ENCODE measurements at regions not wholly inside any gene's neighbourhood (a gene's known extent, or its start where the extent isn't known, plus 50 kb on each side); places are given as distances from the start of the nearest gene placed in this dataset.

- H3K27ac ChIP-seq: no peak overlapping the region
- no peak for DNase-seq (ENCODE audit: low spot score)
- no peaks in the 10 kb centered on the region for H3K9me3 ChIP-seq (ENCODE audit: low read depth)
- H2AFZ ChIP-seq: no peak overlapping the region
- no peaks in the 10 kb centered on the region for H4K20me1 ChIP-seq (ENCODE audit: insufficient read depth, poor library complexity, severe bottlenecking)
- H3K9me2 ChIP-seq (replicated peaks; ENCODE audit: insufficient read depth): no peaks in the 10 kb centered on the region
- WGBS (ENCODE audit: low lambda C conversion rate, missing lambda C conversion rate): 90% methylated on average over 1 of the region's 1 CpG
- TF ChIP-seq CTCF (IDR thresholded peaks at IDR 0.05; ENCODE audit: poor library complexity) (no peak), EZH2 (IDR thresholded peaks at IDR 0.05; ENCODE audit: borderline replicate concordance) (no peak), EZH2phosphoT487 (IDR thresholded peaks at IDR 0.05; ENCODE audit: low read depth, severe bottlenecking, unreplicated experiment) (no peak)
- H3K4me2 ChIP-seq: no peak overlapping the region
- no peaks in the 10 kb centered on the region for H3K79me2 ChIP-seq
- H3K36me3 ChIP-seq (replicated peaks; ENCODE audit: insufficient read depth, low read depth): no peaks in the 10 kb centered on the region
- no peaks in the 10 kb centered on the region for H3K4me1 ChIP-seq (ENCODE audit: insufficient read depth)
- H3K4me3 ChIP-seq: no peak overlapping the region
- H3K27me3 ChIP-seq: no peaks in the 10 kb centered on the region
These were observed 88.2 kb upstream of the ANKRD1 start for GRCh38 chr10:91009121-91009520.

- no peaks in the 10 kb centered on the region for H3K4me1 ChIP-seq (ENCODE audit: insufficient read depth)
- no peak for DNase-seq (ENCODE audit: low spot score)
- H3K9me2 ChIP-seq (replicated peaks; ENCODE audit: insufficient read depth): no peaks in the 10 kb centered on the region
- no peak overlapping the region for H3K27ac ChIP-seq
- H4K20me1 ChIP-seq (ENCODE audit: insufficient read depth, poor library complexity, severe bottlenecking): no peaks in the 10 kb centered on the region
- WGBS (ENCODE audit: low lambda C conversion rate, missing lambda C conversion rate): 71% methylated on average over 3 of the region's 3 CpGs
- no peaks in the 10 kb centered on the region for H3K36me3 ChIP-seq (replicated peaks; ENCODE audit: insufficient read depth, low read depth)
- H3K4me2 ChIP-seq: no peak overlapping the region
- H2AFZ ChIP-seq: no peak overlapping the region
- no peaks in the 10 kb centered on the region for H3K27me3 ChIP-seq
- no peak overlapping the region for H3K4me3 ChIP-seq
- TF ChIP-seq EZH2phosphoT487 (IDR thresholded peaks at IDR 0.05; ENCODE audit: low read depth, severe bottlenecking, unreplicated experiment) (no peak), CTCF (IDR thresholded peaks at IDR 0.05; ENCODE audit: poor library complexity) (no peak), EZH2 (IDR thresholded peaks at IDR 0.05; ENCODE audit: borderline replicate concordance) (no peak)
- H3K9me3 ChIP-seq (ENCODE audit: low read depth): no peaks in the 10 kb centered on the region
- no peaks in the 10 kb centered on the region for H3K79me2 ChIP-seq
These were observed 90.1 kb upstream of the ANKRD1 start for GRCh38 chr10:91010952-91011351.

GRCh38 chr10:91012502-91012901, 91.6 kb upstream of the ANKRD1 start:
- H3K9me2 ChIP-seq (replicated peaks; ENCODE audit: insufficient read depth): no peaks in the 10 kb centered on the region
- TF ChIP-seq EZH2phosphoT487 (IDR thresholded peaks at IDR 0.05; ENCODE audit: low read depth, severe bottlenecking, unreplicated experiment) (no peak), EZH2 (IDR thresholded peaks at IDR 0.05; ENCODE audit: borderline replicate concordance) (no peak), CTCF (IDR thresholded peaks at IDR 0.05; ENCODE audit: poor library complexity) (no peak)
- no peaks in the 10 kb centered on the region for H3K27me3 ChIP-seq
- no peaks in the 10 kb centered on the region for H3K79me2 ChIP-seq
- DNase-seq (ENCODE audit: low spot score): no peak
- WGBS (ENCODE audit: low lambda C conversion rate, missing lambda C conversion rate): 97% methylated on average over 4 of the region's 4 CpGs
- no peaks in the 10 kb centered on the region for H3K9me3 ChIP-seq (ENCODE audit: low read depth)
- no peak overlapping the region for H3K4me3 ChIP-seq
- no peaks in the 10 kb centered on the region for H4K20me1 ChIP-seq (ENCODE audit: insufficient read depth, poor library complexity, severe bottlenecking)
- no peaks in the 10 kb centered on the region for H3K36me3 ChIP-seq (replicated peaks; ENCODE audit: insufficient read depth, low read depth)
- H3K4me1 ChIP-seq (ENCODE audit: insufficient read depth): no peaks in the 10 kb centered on the region
- H2AFZ ChIP-seq: no peak overlapping the region
- H3K4me2 ChIP-seq: no peak overlapping the region
- no peak overlapping the region for H3K27ac ChIP-seq

- 54% methylated on average over 1 of the region's 1 CpG for WGBS (ENCODE audit: low lambda C conversion rate, missing lambda C conversion rate)
- H3K9me2 ChIP-seq (replicated peaks; ENCODE audit: insufficient read depth): no peaks in the 10 kb centered on the region
- H2AFZ ChIP-seq: no peak overlapping the region
- H3K79me2 ChIP-seq: no peaks in the 10 kb centered on the region
- H3K36me3 ChIP-seq (replicated peaks; ENCODE audit: insufficient read depth, low read depth): no peaks in the 10 kb centered on the region
- H3K4me1 ChIP-seq (ENCODE audit: insufficient read depth): no peaks in the 10 kb centered on the region
- TF ChIP-seq CTCF (IDR thresholded peaks at IDR 0.05; ENCODE audit: poor library complexity) (no peak), EZH2phosphoT487 (IDR thresholded peaks at IDR 0.05; ENCODE audit: low read depth, severe bottlenecking, unreplicated experiment) (no peak), EZH2 (IDR thresholded peaks at IDR 0.05; ENCODE audit: borderline replicate concordance) (no peak)
- H3K9me3 ChIP-seq (ENCODE audit: low read depth): no peaks in the 10 kb centered on the region
- H3K4me2 ChIP-seq: no peak overlapping the region
- DNase-seq (ENCODE audit: low spot score): no peak
- peaks cover 2% of the 10 kb centered on the region for H3K27me3 ChIP-seq
- H3K4me3 ChIP-seq: no peak overlapping the region
- no peak overlapping the region for H3K27ac ChIP-seq
- no peaks in the 10 kb centered on the region for H4K20me1 ChIP-seq (ENCODE audit: insufficient read depth, poor library complexity, severe bottlenecking)
These were observed 93.1 kb upstream of the ANKRD1 start for GRCh38 chr10:91013985-91014384.

Measured in hepatocyte (in vitro differentiated cells).